ENCODE measurements at regions not wholly inside any gene's neighbourhood (a gene's known extent, or its start where the extent isn't known, plus 50 kb on each side); places are given as distances from the start of the nearest gene placed in this dataset.

- no peaks in the 10 kb centered on the region for H3K27me3 ChIP-seq (ENCODE audit: control insufficient read depth, insufficient read depth, low read length)
- no peak overlapping the region for H3K27ac ChIP-seq (ENCODE audit: low read length)
- WGBS (ENCODE audit: insufficient coverage, low lambda C conversion rate): 100% methylated on average over 2 of the region's 11 CpGs
- H3K9me3 ChIP-seq (ENCODE audit: control insufficient read depth, low read depth, low read length): no peaks in the 10 kb centered on the region
- no peaks in the 10 kb centered on the region for H3K36me3 ChIP-seq (ENCODE audit: control insufficient read depth, insufficient read depth, low read length)
- DNase-seq: no peak
- no peak overlapping the region for H3K4me3 ChIP-seq (ENCODE audit: low read length)
- no peaks in the 10 kb centered on the region for H3K4me1 ChIP-seq (ENCODE audit: control insufficient read depth, insufficient read depth, low read length)
Observed at GRCh38 chr6:88298066-88298845, 132.1 kb upstream of the CNR1 start.

- Histone ChIP-seq H3K4me1 (ENCODE audit: control insufficient read depth, insufficient read depth, low read length) (no peaks in the 10 kb centered on the region), H3K4me3 (ENCODE audit: low read length) (no peak overlapping the region), H3K36me3 (ENCODE audit: control insufficient read depth, insufficient read depth, low read length) (no peaks in the 10 kb centered on the region), H3K27me3 (ENCODE audit: control insufficient read depth, insufficient read depth, low read length) (no peaks in the 10 kb centered on the region), H3K27ac (ENCODE audit: low read length) (no peak overlapping the region), H3K9me3 (ENCODE audit: control insufficient read depth, low read depth, low read length) (no peaks in the 10 kb centered on the region)
- 80% methylated on average over 1 of the region's 2 CpGs for WGBS (ENCODE audit: insufficient coverage, low lambda C conversion rate)
- DNase-seq: no peak
Observed at GRCh38 chr6:88296694-88297093, 130.5 kb upstream of the CNR1 start.

GRCh38 chr6:88295663-88296062 lies 129.5 kb upstream of the CNR1 start:
- H3K36me3 ChIP-seq (ENCODE audit: control insufficient read depth, insufficient read depth, low read length): no peaks in the 10 kb centered on the region
- no peak overlapping the region for H3K27ac ChIP-seq (ENCODE audit: low read length)
- no peaks in the 10 kb centered on the region for H3K4me1 ChIP-seq (ENCODE audit: control insufficient read depth, insufficient read depth, low read length)
- WGBS (ENCODE audit: insufficient coverage, low lambda C conversion rate): no CpG with 5 or more reads among the region's 1 CpG
- H3K4me3 ChIP-seq (ENCODE audit: low read length): no peak overlapping the region
- DNase-seq: no peak
- H3K9me3 ChIP-seq (ENCODE audit: control insufficient read depth, low read depth, low read length): no peaks in the 10 kb centered on the region
- no peaks in the 10 kb centered on the region for H3K27me3 ChIP-seq (ENCODE audit: control insufficient read depth, insufficient read depth, low read length)

GRCh38 chr6:88294702-88295101 lies 128.6 kb upstream of the CNR1 start:
- H3K4me1 ChIP-seq (ENCODE audit: control insufficient read depth, insufficient read depth, low read length): no peaks in the 10 kb centered on the region
- no peaks in the 10 kb centered on the region for H3K9me3 ChIP-seq (ENCODE audit: control insufficient read depth, low read depth, low read length)
- H3K27me3 ChIP-seq (ENCODE audit: control insufficient read depth, insufficient read depth, low read length): no peaks in the 10 kb centered on the region
- H3K36me3 ChIP-seq (ENCODE audit: control insufficient read depth, insufficient read depth, low read length): no peaks in the 10 kb centered on the region
- H3K4me3 ChIP-seq (ENCODE audit: low read length): no peak overlapping the region
- WGBS (ENCODE audit: insufficient coverage, low lambda C conversion rate): 87% methylated on average over 1 of the region's 1 CpG
- H3K27ac ChIP-seq (ENCODE audit: low read length): no peak overlapping the region
- no peak for DNase-seq

- Histone ChIP-seq H3K36me3 (ENCODE audit: control insufficient read depth, insufficient read depth, low read length) (no peaks in the 10 kb centered on the region), H3K4me1 (ENCODE audit: control insufficient read depth, insufficient read depth, low read length) (no peaks in the 10 kb centered on the region), H3K9me3 (ENCODE audit: control insufficient read depth, low read depth, low read length) (no peaks in the 10 kb centered on the region), H3K27me3 (ENCODE audit: control insufficient read depth, insufficient read depth, low read length) (no peaks in the 10 kb centered on the region), H3K4me3 (ENCODE audit: low read length) (no peak overlapping the region), H3K27ac (ENCODE audit: low read length) (no peak overlapping the region)
- 92% methylated on average over 2 of the region's 2 CpGs for WGBS (ENCODE audit: insufficient coverage, low lambda C conversion rate)
- DNase-seq: no peak
Observed at GRCh38 chr6:88290411-88290810, 124.3 kb upstream of the CNR1 start.

- Histone ChIP-seq H3K27me3 (ENCODE audit: control insufficient read depth, insufficient read depth, low read length) (no peaks in the 10 kb centered on the region), H3K4me3 (ENCODE audit: low read length) (no peak overlapping the region), H3K27ac (ENCODE audit: low read length) (no peak overlapping the region), H3K9me3 (ENCODE audit: control insufficient read depth, low read depth, low read length) (no peaks in the 10 kb centered on the region), H3K36me3 (ENCODE audit: control insufficient read depth, insufficient read depth, low read length) (no peaks in the 10 kb centered on the region), H3K4me1 (ENCODE audit: control insufficient read depth, insufficient read depth, low read length) (no peaks in the 10 kb centered on the region)
- DNase-seq: no peak
Observed at GRCh38 chr6:88287696-88288095, 121.5 kb upstream of the CNR1 start.

- WGBS (ENCODE audit: insufficient coverage, low lambda C conversion rate): no CpG with 5 or more reads among the region's 14 CpGs
- DNase-seq: no peak
- H3K9me3 ChIP-seq (ENCODE audit: control insufficient read depth, low read depth, low read length): no peaks in the 10 kb centered on the region
Observed at GRCh38 chr6:88276331-88276730, 110.2 kb upstream of the CNR1 start.

GRCh38 chr6:88268508-88268907 lies 102.4 kb upstream of the CNR1 start:
- H3K27ac ChIP-seq (ENCODE audit: low read length): no peak overlapping the region
- H3K4me3 ChIP-seq (ENCODE audit: low read length): no peak overlapping the region
- no peak for DNase-seq
- H3K4me1 ChIP-seq (ENCODE audit: control insufficient read depth, insufficient read depth, low read length): no peaks in the 10 kb centered on the region
- no peaks in the 10 kb centered on the region for H3K27me3 ChIP-seq (ENCODE audit: control insufficient read depth, insufficient read depth, low read length)
- H3K36me3 ChIP-seq (ENCODE audit: control insufficient read depth, insufficient read depth, low read length): no peaks in the 10 kb centered on the region
- H3K9me3 ChIP-seq (ENCODE audit: control insufficient read depth, low read depth, low read length): no peaks in the 10 kb centered on the region
- no CpG with 5 or more reads among the region's 7 CpGs for WGBS (ENCODE audit: insufficient coverage, low lambda C conversion rate)

More at GRCh38 chr6:88276331-88276730, 110.2 kb upstream of the CNR1 start:
- no peaks in the 10 kb centered on the region for H3K27me3 ChIP-seq (ENCODE audit: control insufficient read depth, insufficient read depth, low read length)
- no peaks in the 10 kb centered on the region for H3K4me1 ChIP-seq (ENCODE audit: control insufficient read depth, insufficient read depth, low read length)
- no peak overlapping the region for H3K4me3 ChIP-seq (ENCODE audit: low read length)
- H3K36me3 ChIP-seq (ENCODE audit: control insufficient read depth, insufficient read depth, low read length): no peaks in the 10 kb centered on the region
- H3K27ac ChIP-seq (ENCODE audit: low read length): no peak overlapping the region

- no peak for DNase-seq
- H3K4me3 ChIP-seq (ENCODE audit: low read length): no peak overlapping the region
- H3K27ac ChIP-seq (ENCODE audit: low read length): no peak overlapping the region
- no peaks in the 10 kb centered on the region for H3K9me3 ChIP-seq (ENCODE audit: control insufficient read depth, low read depth, low read length)
- H3K4me1 ChIP-seq (ENCODE audit: control insufficient read depth, insufficient read depth, low read length): no peaks in the 10 kb centered on the region
- H3K27me3 ChIP-seq (ENCODE audit: control insufficient read depth, insufficient read depth, low read length): no peaks in the 10 kb centered on the region
- no peaks in the 10 kb centered on the region for H3K36me3 ChIP-seq (ENCODE audit: control insufficient read depth, insufficient read depth, low read length)
Observed at GRCh38 chr6:88266126-88266525, 100.0 kb upstream of the CNR1 start.

GRCh38 chr6:88263591-88263990 lies 97.4 kb upstream of the CNR1 start:
- no peak for DNase-seq
- Histone ChIP-seq H3K36me3 (ENCODE audit: control insufficient read depth, insufficient read depth, low read length) (no peaks in the 10 kb centered on the region), H3K27ac (ENCODE audit: low read length) (no peak overlapping the region), H3K4me1 (ENCODE audit: control insufficient read depth, insufficient read depth, low read length) (no peaks in the 10 kb centered on the region), H3K9me3 (ENCODE audit: control insufficient read depth, low read depth, low read length) (no peaks in the 10 kb centered on the region), H3K4me3 (ENCODE audit: low read length) (no peak overlapping the region), H3K27me3 (ENCODE audit: control insufficient read depth, insufficient read depth, low read length) (no peaks in the 10 kb centered on the region)
- WGBS (ENCODE audit: insufficient coverage, low lambda C conversion rate): 57% methylated on average over 1 of the region's 3 CpGs

GRCh38 chr6:88262332-88262731 lies 96.2 kb upstream of the CNR1 start:
- Histone ChIP-seq H3K27ac (ENCODE audit: low read length) (no peak overlapping the region), H3K36me3 (ENCODE audit: control insufficient read depth, insufficient read depth, low read length) (no peaks in the 10 kb centered on the region), H3K4me3 (ENCODE audit: low read length) (no peak overlapping the region), H3K4me1 (ENCODE audit: control insufficient read depth, insufficient read depth, low read length) (no peaks in the 10 kb centered on the region), H3K9me3 (ENCODE audit: control insufficient read depth, low read depth, low read length) (no peaks in the 10 kb centered on the region), H3K27me3 (ENCODE audit: control insufficient read depth, insufficient read depth, low read length) (no peaks in the 10 kb centered on the region)
- no peak for DNase-seq
- no CpG with 5 or more reads among the region's 6 CpGs for WGBS (ENCODE audit: insufficient coverage, low lambda C conversion rate)

Measured in large intestine (tissue), 3 donors.